SK-N-MC (cell line): ENCODE measurements at regions not wholly inside any gene's neighbourhood (a gene's known extent, or its start where the extent isn't known, plus 50 kb on each side); places are given as distances from the start of the nearest gene placed in this dataset.

Experiments
- EZH2 ChIP-seq: fragments of 200-600 bp; sonication (generic); IDR thresholded peaks from one replicate; pipeline ENCODE4 v1.6.1; 2017; ENCODE audit warnings: antibody characterized with exemption
- POLR2AphosphoS5 ChIP-seq: IDR thresholded peaks from 2 replicates; pipeline ENCODE4 v1.6.1; 2012; ENCODE audit warnings: mild to moderate bottlenecking, low read depth, low read length, borderline replicate concordance

- TF ChIP-seq EZH2 (no peak), POLR2AphosphoS5 (no peak)
Observed at GRCh38 chr5:92951746-92952145, 629.3 kb downstream of the NR2F1-AS1 start.
